A549 (cell line): ENCODE measurements at regions not wholly inside any gene's neighbourhood (a gene's known extent, or its start where the extent isn't known, plus 50 kb on each side); places are given as distances from the start of the nearest gene placed in this dataset.

Experiments
- CTCF ChIP-seq: fragments of >200 bp; sonication (Bioruptor Twin); formaldehyde crosslinking; IDR thresholded peaks from 3 replicates; pipeline ENCODE4 v1.5.1; 2016
- MAX ChIP-seq: IDR thresholded peaks from 2 replicates; pipeline ENCODE4 v1.6.1; 2012

GRCh38 chr2:177314722-177315264 is 50.3 kb upstream of the NFE2L2 start:
- TF ChIP-seq CTCF (no peak), MAX (no peak)
